Hepatocyte (in vitro differentiated cells): ENCODE measurements at regions not wholly inside any gene's neighbourhood (a gene's known extent, or its start where the extent isn't known, plus 50 kb on each side); places are given as distances from the start of the nearest gene placed in this dataset.

ENCODE experiments used
- CTCF ChIP-seq: fragments of 200-600 bp; sonication (generic); IDR thresholded peaks from 2 replicates; pipeline ENCODE4 v1.5.1; 2016; ENCODE audit warnings: antibody characterized with exemption, mild to moderate bottlenecking; ENCODE audit not compliant: poor library complexity
- EZH2 ChIP-seq: fragments of 200-600 bp; sonication (generic); IDR thresholded peaks from 2 replicates; pipeline ENCODE4 v1.6.1; 2016; ENCODE audit warnings: antibody characterized with exemption, mild to moderate bottlenecking, borderline replicate concordance
- EZH2phosphoT487 ChIP-seq: fragments of 200-600 bp; sonication (generic); IDR thresholded peaks from one replicate; pipeline ENCODE4 v1.6.1; 2018; ENCODE audit warnings: antibody characterized with exemption, mild to moderate bottlenecking, low read depth, moderate library complexity; ENCODE audit not compliant: unreplicated experiment, severe bottlenecking

GRCh38 chr13:33493672-33494365 lies 208.3 kb upstream of the STARD13 start:
- TF ChIP-seq CTCF (no peak), EZH2 (no peak), EZH2phosphoT487 (no peak)
